GM19324 (cell line): ENCODE measurements at regions not wholly inside any gene's neighbourhood (a gene's known extent, or its start where the extent isn't known, plus 50 kb on each side); places are given as distances from the start of the nearest gene placed in this dataset.
A peak's percentile ranks its signal among the peaks of the same experiment; 100 is the strongest.
"Not testable (repeated sequence)": the region's sequence is repeated elsewhere in the genome, so short reads cannot be mapped to it uniquely, and the experiment has no call there.

Experiments used
- ATAC-seq: cut with Tn5 transposase; IDR thresholded peaks from one replicate; pipeline ENCODE4 v1.9.1; 2021; ENCODE audit warnings: mild to moderate bottlenecking, moderate library complexity; ENCODE audit not compliant: unreplicated experiment, low FRiP score

DNA sequence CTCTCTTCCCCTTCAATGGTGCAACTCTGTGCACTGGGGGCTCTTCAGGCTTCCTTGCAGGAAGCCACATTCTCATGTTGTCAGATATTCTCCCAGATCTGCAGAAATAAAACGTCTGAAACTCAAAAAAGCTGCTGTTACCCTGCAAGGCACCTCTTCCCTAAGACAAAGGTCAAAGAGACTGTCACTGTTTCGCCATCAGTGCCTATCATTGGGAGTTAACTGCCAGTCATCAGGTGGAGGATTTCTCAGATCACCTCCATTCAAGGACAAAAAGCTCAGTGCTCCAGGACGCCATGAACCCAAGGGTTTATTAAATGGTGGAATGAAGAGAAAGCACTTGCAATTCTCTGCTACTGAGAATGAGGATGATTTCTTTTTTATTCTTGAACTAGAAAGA is 144.6 kb upstream of the PALS2 start:
- ATAC-seq, result no peak

DNA sequence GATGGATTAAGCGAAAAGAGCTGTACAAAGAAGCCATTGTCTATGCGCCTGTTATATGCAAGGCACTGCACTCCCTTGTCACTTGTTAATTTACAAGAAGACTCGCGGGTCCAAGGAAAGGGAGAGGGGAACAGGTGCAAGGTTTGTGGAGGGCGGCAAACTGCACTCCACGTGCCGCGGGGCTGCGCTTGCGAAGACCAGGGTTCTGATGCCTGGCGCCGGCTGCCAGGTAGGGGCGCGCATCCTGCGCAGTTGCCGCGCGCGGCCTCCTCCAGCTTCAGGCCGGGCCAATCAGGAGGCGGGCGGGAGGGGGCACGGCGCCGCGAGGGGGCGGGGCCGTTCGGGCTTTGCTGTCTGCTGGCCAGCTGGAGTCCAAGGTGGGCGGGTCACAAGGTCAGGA is 140.6 kb upstream of the PALS2 start:
- ATAC-seq, result no peak

DNA sequence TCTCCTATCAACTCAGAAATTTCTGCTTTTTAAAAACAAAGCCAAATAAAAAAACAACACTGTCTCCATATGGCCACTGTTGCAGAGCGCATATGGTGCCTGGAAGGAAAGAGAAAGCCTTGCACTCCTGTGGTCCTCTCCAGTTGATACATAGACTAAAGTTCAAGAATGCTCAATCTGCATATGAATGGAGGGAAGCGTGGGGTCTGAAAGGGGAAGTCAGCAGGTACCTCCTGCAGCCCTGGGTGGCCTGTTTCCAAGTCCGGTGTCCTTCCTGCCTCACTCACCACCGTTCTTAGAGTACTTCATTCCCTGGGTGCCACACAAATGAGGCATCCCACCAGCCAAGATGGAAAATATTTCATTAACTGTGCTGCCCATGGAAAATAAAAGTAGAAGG is 138.3 kb upstream of the PALS2 start:
- no peak for ATAC-seq

GRCh38 chr7:24436131-24436920 is 136.9 kb upstream of the PALS2 start:
- no peak for ATAC-seq

- ATAC-seq, result no peak
Observed at GRCh38 chr7:24438232-24438631, 135.0 kb upstream of the PALS2 start.

- ATAC-seq, result not testable (repeated sequence)
Observed at GRCh38 chr7:24439104-24439503, 134.1 kb upstream of the PALS2 start.

DNA sequence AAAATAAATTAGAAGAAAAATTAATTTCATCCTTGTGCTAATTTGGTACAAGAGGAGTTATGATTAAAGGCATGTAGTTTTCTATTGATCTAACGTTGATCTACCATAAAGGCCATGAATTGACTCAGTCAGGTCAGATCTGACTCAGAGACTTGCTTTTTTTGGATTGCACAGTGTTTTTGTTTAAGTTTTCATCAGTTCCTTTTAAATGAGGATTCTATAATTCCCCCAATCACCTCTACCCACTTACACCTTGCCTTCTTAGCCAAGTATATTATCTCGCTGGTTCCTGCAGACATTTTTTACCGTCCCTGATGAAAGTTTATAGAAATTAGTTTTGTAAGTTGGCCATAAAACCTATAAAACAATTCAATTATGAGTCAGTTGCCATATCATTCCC is 132.4 kb upstream of the PALS2 start:
- no peak for ATAC-seq

DNA sequence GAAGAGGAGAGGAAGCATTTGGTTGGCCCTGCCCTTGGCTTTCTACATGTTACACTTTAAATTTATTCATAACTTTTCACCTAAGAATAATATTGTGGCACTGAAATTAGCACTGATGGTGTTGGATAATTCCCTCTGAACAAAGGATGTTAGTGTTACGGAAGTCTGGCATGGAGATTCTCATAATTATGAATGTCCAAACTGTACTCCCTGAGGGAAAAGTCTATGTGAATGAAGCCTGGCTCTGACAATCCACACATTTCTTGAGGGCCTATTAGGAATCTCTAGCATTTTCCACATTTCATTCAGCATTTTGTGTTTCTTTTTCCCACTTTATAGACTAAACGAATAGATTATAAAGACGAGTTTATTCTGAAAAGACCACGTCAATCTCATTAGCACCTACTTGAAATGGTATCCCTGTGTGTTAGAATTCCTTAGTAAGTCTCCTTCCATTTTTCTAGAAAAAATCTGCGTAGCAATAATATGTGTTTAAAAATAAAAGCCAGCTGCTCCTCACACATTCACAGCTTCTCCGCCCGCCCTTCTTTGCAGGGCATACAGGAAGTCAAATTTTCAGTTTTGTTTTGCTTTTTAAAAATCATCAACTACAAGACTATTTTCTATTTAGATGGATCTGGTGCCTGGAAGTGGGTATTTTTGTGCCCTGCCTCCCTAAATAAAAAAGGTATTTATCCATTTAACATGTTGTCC is 131.8 kb upstream of the PALS2 start:
- ATAC-seq, result peak; percentile 67

DNA sequence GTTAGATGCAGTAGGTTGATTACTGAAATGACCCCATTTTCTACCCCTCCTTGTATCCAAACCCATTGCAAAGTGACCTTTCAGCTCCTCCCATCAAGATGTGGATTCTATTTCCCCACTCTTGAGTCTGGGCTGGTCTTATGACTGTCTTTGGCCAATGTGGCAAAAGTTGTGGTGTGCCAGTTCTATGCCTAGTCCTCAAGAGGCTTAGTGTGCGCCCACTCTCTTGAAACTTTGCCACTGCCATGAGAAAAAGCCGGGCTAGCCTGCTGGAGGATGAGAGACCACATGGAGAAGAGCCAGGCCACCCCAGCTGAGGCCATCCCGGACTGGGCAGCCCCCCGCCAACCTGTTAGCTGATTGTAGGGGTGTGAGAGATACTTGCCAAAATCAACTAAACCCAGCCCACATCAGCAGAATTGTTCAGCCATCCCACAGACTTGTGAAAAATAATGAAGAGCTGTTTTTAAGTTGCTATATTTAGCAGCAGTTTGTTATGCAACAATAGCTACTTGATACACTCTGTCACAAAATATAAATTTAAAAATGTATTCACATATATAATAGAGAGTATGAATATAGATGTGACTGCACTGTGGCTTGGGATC is 131.0 kb upstream of the PALS2 start:
- ATAC-seq, result peak; percentile 36

DNA sequence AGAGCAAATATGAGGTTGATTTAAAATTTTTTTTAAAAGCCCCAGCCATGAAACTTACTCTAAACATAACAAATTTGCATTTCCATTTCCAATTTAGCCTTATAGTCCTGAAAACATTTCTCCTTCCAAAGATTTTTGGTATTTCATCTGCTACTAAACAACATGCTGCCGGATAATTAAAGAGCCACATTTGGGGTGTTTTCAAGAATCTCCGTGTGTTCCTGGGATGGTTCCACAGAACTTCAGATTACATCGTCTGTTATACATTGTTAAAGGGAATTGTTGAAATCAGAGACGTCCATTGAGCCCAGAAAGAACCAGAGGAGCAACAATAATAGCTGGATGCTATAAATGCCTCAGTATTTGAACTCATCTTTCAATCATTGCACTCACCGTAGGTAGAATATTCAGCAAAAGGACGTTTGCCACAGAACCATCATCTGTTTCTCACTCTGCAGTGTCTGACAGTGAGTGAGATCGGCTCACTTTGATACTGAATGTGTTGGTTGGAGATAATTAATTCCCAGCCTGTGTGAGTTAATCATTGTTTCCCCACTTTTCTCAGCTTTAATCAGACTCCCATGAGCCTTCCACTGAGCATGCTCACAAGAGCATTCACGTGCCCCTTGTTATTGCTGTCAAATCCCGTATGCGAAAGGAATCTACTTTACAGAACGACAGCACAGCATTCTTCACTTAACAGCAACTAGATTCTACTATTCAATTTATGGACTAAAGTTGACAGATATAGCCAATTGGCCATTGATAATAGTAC is 128.4 kb upstream of the PALS2 start:
- no peak for ATAC-seq

DNA sequence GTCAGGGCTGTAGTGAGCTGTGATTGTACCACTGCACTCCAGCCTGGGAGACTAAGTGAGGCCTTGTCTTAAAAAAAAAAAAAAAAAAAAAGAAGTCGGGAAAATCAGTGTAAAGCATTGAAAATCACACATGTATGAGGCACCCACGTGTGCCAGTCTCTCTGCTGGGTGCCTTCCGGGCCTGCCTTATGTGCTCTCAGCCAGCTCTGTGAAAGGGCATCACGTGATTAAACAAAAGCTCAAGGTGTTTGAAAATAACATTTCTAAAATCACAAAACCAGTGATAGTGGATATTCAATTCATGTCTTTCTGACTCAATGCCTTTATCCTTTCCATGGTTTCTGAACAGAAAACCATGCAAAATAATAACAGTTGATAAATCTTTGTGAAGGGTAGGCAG is 125.2 kb upstream of the PALS2 start:
- ATAC-seq, result no peak

GRCh38 chr7:24449416-24449815 is 123.8 kb upstream of the PALS2 start:
- not testable (repeated sequence) for ATAC-seq

- ATAC-seq, result peak; percentile 88
Observed at GRCh38 chr7:24455813-24456525, 117.3 kb upstream of the PALS2 start.

GRCh38 chr7:24456526-24457218 is 116.6 kb upstream of the PALS2 start:
- no peak for ATAC-seq

GRCh38 chr7:24457219-24457558 is 116.1 kb upstream of the PALS2 start:
- no peak for ATAC-seq

DNA sequence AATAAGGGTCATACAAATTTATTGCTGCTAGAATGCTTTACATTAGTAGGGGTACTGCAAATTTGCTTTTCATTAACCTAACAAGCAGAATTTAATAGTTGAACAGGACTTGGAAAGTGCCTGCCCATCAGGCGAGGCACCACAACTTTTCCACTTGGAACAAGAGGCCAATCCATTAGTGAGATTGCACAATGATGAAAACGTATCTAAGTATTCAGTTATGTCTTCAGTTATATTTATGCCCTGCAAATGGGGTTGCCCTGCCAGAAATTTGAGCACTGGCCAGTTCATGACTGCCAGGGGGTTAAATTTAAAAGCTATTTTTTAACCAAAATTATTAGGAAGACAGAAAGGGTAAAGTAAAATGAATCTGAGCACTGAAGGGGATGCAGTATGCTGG is 111.1 kb upstream of the PALS2 start:
- no peak for ATAC-seq

DNA sequence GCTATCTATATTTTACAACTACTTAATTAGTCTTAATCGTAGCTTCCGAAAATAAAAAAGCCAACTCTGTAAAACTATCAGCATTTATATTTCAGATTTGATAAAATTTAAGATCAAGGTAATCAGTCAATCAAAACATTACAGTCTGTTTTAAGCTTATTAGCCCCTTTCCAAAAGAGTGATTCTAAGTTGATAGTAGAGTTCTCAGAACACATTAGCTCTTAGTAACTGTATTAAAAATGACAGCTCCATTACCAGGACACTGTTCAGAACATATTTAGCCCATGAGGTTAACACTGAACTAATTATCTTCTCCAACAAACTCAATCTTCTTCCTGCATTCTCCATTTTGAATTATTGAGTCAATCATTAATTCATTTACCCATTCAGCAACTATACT is 110.3 kb upstream of the PALS2 start:
- no peak for ATAC-seq

- no peak for ATAC-seq
Observed at GRCh38 chr7:24463474-24463873, 109.8 kb upstream of the PALS2 start.

DNA sequence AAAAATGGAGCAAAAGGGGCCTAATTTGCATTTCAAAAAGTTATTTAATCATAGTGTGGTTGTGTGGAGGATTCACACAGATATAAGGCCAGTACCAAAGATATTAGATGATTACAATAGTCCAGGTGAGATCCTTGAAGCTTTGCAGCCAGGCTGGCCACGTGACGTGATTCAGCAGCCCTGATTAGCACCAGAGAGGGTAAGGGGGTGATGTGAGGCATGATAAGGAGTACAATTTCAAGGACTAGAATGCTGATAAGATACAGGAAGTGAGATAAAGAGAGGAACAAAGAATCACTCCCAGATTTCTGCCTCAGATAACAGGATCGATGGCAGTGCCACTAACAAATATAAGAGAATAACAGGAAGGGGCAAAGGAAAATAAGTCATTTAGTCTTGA is 108.4 kb upstream of the PALS2 start:
- ATAC-seq, result no peak
